SU-DHL-6 (cell line): ENCODE measurements at regions not wholly inside any gene's neighbourhood (a gene's known extent, or its start where the extent isn't known, plus 50 kb on each side); places are given as distances from the start of the nearest gene placed in this dataset.

ENCODE experiments used
- H2AFZ ChIP-seq: fragments of 200-600 bp; sonication (generic); 2 replicates; pipeline ENCODE4 v1.6.1; 2014; ENCODE audit warnings: low read depth, mild to moderate bottlenecking, moderate library complexity, mixed read lengths, antibody characterized with exemption, low read length; ENCODE audit not compliant: severe bottlenecking
- H3F3A ChIP-seq: fragments of 200-600 bp; shearing (Covaris generic); 2 replicates; pipeline ENCODE4 v1.6.0; 2016; ENCODE audit warnings: antibody characterized with exemption, mild to moderate bottlenecking; ENCODE audit not compliant: insufficient read depth
- H3K27ac ChIP-seq: fragments of 200-600 bp; sonication (generic); 2 replicates; pipeline ENCODE4 v1.5.1; 2016; ENCODE audit warnings: low read depth, mild to moderate bottlenecking, low read length, moderate library complexity, mixed read lengths
- H3K27me3 ChIP-seq: fragments of 200-600 bp; sonication (generic), shearing (Covaris generic); 2 replicates; pipeline ENCODE4 v1.6.0; 2014; ENCODE audit warnings: mild to moderate bottlenecking, low read length
- H3K36me3 ChIP-seq: fragments of 200-600 bp; sonication (generic); 2 replicates; pipeline ENCODE4 v1.6.1; 2014; ENCODE audit warnings: mild to moderate bottlenecking, low read length, mixed read lengths
- H3K4me2 ChIP-seq: fragments of 300-600, 200-600 bp; shearing (Covaris generic), sonication (generic); 2 replicates; pipeline ENCODE4 v1.6.0; 2014; ENCODE audit warnings: low read length, low read depth, mild to moderate bottlenecking; ENCODE audit not compliant: poor library complexity, severe bottlenecking
- H3K4me3 ChIP-seq: fragments of 200-600 bp; sonication (generic); 2 replicates; pipeline ENCODE4 v1.5.1; 2014; ENCODE audit warnings: antibody characterized with exemption, low read length, mild to moderate bottlenecking, mixed read lengths; ENCODE audit not compliant: insufficient read depth, poor library complexity, severe bottlenecking
- H3K79me2 ChIP-seq: fragments of 200-600 bp; sonication (generic); 2 replicates; pipeline ENCODE4 v1.6.1; 2014; ENCODE audit warnings: mild to moderate bottlenecking, low read length, moderate library complexity; ENCODE audit not compliant: insufficient read depth
- H3K9ac ChIP-seq: fragments of 200-600 bp; sonication (generic); 2 replicates; pipeline ENCODE4 v1.7.0; 2014; ENCODE audit warnings: mild to moderate bottlenecking, low read length
- H3K9me2 ChIP-seq: fragments of 200-600 bp; sonication (generic); replicated peaks from 2 replicates; pipeline ENCODE4 v1.6.1; 2014; ENCODE audit warnings: low read length; ENCODE audit not compliant: insufficient read depth
- H3K9me3 ChIP-seq: fragments of 200-600 bp; sonication (generic); 2 replicates; pipeline ENCODE4 v1.6.1; 2014; ENCODE audit warnings: low read length, mixed read lengths; ENCODE audit not compliant: insufficient read depth
- H4K20me1 ChIP-seq: fragments of 200-600 bp; sonication (generic); 2 replicates; pipeline ENCODE4 v1.6.1; 2014; ENCODE audit warnings: low read depth, mild to moderate bottlenecking, antibody characterized with exemption, low read length, moderate library complexity, mixed read lengths
- CTCF ChIP-seq: fragments of 200-600 bp; sonication (generic); IDR thresholded peaks from one replicate; pipeline ENCODE4 v1.5.1; 2017; ENCODE audit warnings: antibody characterized with exemption, mild to moderate bottlenecking, low read length, moderate library complexity; ENCODE audit not compliant: insufficient read depth, poor library complexity, severe bottlenecking
- EZH2phosphoT487 ChIP-seq: fragments of 200-600 bp; sonication (generic), shearing (Covaris generic); conservative IDR thresholded peaks from 2 replicates; pipeline ENCODE4 v1.6.1; 2018; ENCODE audit warnings: mild to moderate bottlenecking, antibody characterized with exemption, low read length, moderate library complexity, mixed read lengths

GRCh38 chr12:45623221-45623620 is 106.3 kb upstream of the ARID2 start:
- H3F3A ChIP-seq = no peaks in the 10 kb centered on the region
- no peaks in the 10 kb centered on the region for H3K79me2 ChIP-seq
- H3K4me3 ChIP-seq = no peak overlapping the region
- H3K9me3 ChIP-seq = no peaks in the 10 kb centered on the region; the same call in 1 of the 2 replicates
- no peak overlapping the region for H3K27ac ChIP-seq
- H3K36me3 ChIP-seq = no peaks in the 10 kb centered on the region
- TF ChIP-seq CTCF = no peak
- no peak for TF ChIP-seq EZH2phosphoT487
- H3K9me2 ChIP-seq = no peaks in the 10 kb centered on the region
- H3K27me3 ChIP-seq = no peaks in the 10 kb centered on the region
- H2AFZ ChIP-seq = no peak overlapping the region
- H4K20me1 ChIP-seq = no peaks in the 10 kb centered on the region
- no peak overlapping the region for H3K4me2 ChIP-seq
- H3K9ac ChIP-seq = no peak overlapping the region

GRCh38 chr12:45623940-45624339 is 105.6 kb upstream of the ARID2 start:
- Histone ChIP-seq H3K27me3 (no peaks in the 10 kb centered on the region), H3K27ac (no peak overlapping the region), H3K36me3 (no peaks in the 10 kb centered on the region), H3K9me2 (no peaks in the 10 kb centered on the region), H3K9me3 (no peaks in the 10 kb centered on the region; the same call in 1 of the 2 replicates), H3K79me2 (no peaks in the 10 kb centered on the region), H3K4me3 (no peak overlapping the region), H3K4me2 (no peak overlapping the region), H3K9ac (no peak overlapping the region), H2AFZ (no peak overlapping the region), H3F3A (no peaks in the 10 kb centered on the region), H4K20me1 (no peaks in the 10 kb centered on the region)
- TF ChIP-seq EZH2phosphoT487 (no peak), CTCF (no peak)

GRCh38 chr12:45626965-45627364 is 102.5 kb upstream of the ARID2 start:
- Histone ChIP-seq H4K20me1 (no peaks in the 10 kb centered on the region), H2AFZ (no peak overlapping the region)
- no peak for TF ChIP-seq CTCF
- TF ChIP-seq EZH2phosphoT487 = no peak

More at GRCh38 chr12:45626965-45627364, 102.5 kb upstream of the ARID2 start:
- H3K27me3 ChIP-seq = no peaks in the 10 kb centered on the region
- no peaks in the 10 kb centered on the region for H3K36me3 ChIP-seq
- no peaks in the 10 kb centered on the region for H3F3A ChIP-seq
- no peak overlapping the region for H3K4me3 ChIP-seq
- no peak overlapping the region for H3K9ac ChIP-seq
- no peaks in the 10 kb centered on the region for H3K79me2 ChIP-seq
- no peak overlapping the region for H3K27ac ChIP-seq
- no peak overlapping the region for H3K4me2 ChIP-seq
- H3K9me2 ChIP-seq = no peaks in the 10 kb centered on the region
- no peaks in the 10 kb centered on the region for H3K9me3 ChIP-seq
